IMR-90 (cell line): ENCODE measurements at regions not wholly inside any gene's neighbourhood (a gene's known extent, or its start where the extent isn't known, plus 50 kb on each side); places are given as distances from the start of the nearest gene placed in this dataset.
A peak's percentile ranks its signal among the peaks of the same experiment; 100 is the strongest.

Experiments used
- ATAC-seq: fragments of 200-7000 bp; cut with Tn5 transposase; 2 replicates; pipeline ENCODE4 v1.9.1; 2020; ENCODE audit warnings: low read depth, mild to moderate bottlenecking, moderate library complexity
- BruUV-seq: library from RNA; stranded (reverse); fragments of 400-500 nt; replicated peaks from 2 replicates; lab custom pipeline; 2021; lab: Mats Ljungman, UMichigan
- CTCF ChIA-PET: fragments of 300-600 bp; formaldehyde crosslinking; extraction: SDS; loops from one replicate; lab custom pipeline; 2021; ENCODE audit warnings: antibody characterized with exemption; lab: Yijun Ruan, JAX
- POLR2A ChIA-PET: fragments of 300-600 bp; sonication (Branson Sonifier 250); formaldehyde crosslinking; loops from one replicate; lab custom pipeline; 2022; ENCODE audit warnings: antibody characterized with exemption; ENCODE audit not compliant: unreplicated experiment; lab: Charles Lee
- DNase-seq: peaks from one replicate; pipeline ENCODE4 v3.0.0; 2013
- H2AFZ ChIP-seq: replicated peaks from 2 replicates; pipeline ENCODE3; 2013; ENCODE audit warnings: low read length, mild to moderate bottlenecking; ENCODE audit not compliant: poor library complexity
- H2AK5ac ChIP-seq: 2 replicates; pipeline ENCODE4 v1.6.1; 2013; ENCODE audit warnings: low read depth, low read length, inconsistent platforms
- H2AK9ac ChIP-seq: replicated peaks from 2 replicates; pipeline ENCODE3; 2013; ENCODE audit warnings: mild to moderate bottlenecking, low read depth, low read length, moderate library complexity; ENCODE audit not compliant: poor library complexity
- H2BK120ac ChIP-seq: 2 replicates; pipeline ENCODE4 v1.6.1; 2013; ENCODE audit warnings: low read depth, low read length, inconsistent platforms
- H2BK15ac ChIP-seq: 3 replicates; pipeline ENCODE4 v1.6.1; 2013; ENCODE audit warnings: low read depth, low read length, inconsistent platforms
- H2BK20ac ChIP-seq: 2 replicates; pipeline ENCODE4 v1.6.1; 2013; ENCODE audit warnings: low read depth, mild to moderate bottlenecking, inconsistent platforms, low read length, moderate library complexity
- H2BK5ac ChIP-seq: 2 replicates; pipeline ENCODE4 v1.6.1; 2013; ENCODE audit warnings: mild to moderate bottlenecking, low read depth, low read length, inconsistent platforms; ENCODE audit not compliant: poor library complexity, severe bottlenecking
- H3K14ac ChIP-seq: replicated peaks from 2 replicates; pipeline ENCODE4 v1.6.1; 2013; ENCODE audit warnings: low read depth, low read length, inconsistent platforms
- H3K18ac ChIP-seq: 2 replicates; pipeline ENCODE4 v1.6.1; 2013; ENCODE audit warnings: low read depth, low read length, control low read depth
- H3K23ac ChIP-seq: 2 replicates; pipeline ENCODE4 v1.6.1; 2013; ENCODE audit warnings: low read depth, low read length, inconsistent platforms
- H3K27ac ChIP-seq: 2 replicates; pipeline ENCODE4 v1.5.1; 2013; ENCODE audit warnings: mild to moderate bottlenecking, control low read depth, low read length; ENCODE audit not compliant: insufficient read depth
- H3K27me3 ChIP-seq: 2 replicates; pipeline ENCODE4 v1.6.1; 2013; ENCODE audit warnings: low read length; ENCODE audit not compliant: control insufficient read depth, insufficient read depth
- H3K36me3 ChIP-seq: 2 replicates; pipeline ENCODE4 v1.6.1; 2013; ENCODE audit warnings: low read length, mixed read lengths; ENCODE audit not compliant: control insufficient read depth, insufficient read depth
- H3K4ac ChIP-seq: 2 replicates; pipeline ENCODE4 v1.6.1; 2013; ENCODE audit warnings: low read depth, low read length, inconsistent platforms
- H3K4me1 ChIP-seq: 2 replicates; pipeline ENCODE4 v1.6.1; 2013; ENCODE audit warnings: low read length, mixed read lengths; ENCODE audit not compliant: control insufficient read depth, insufficient read depth
- H3K4me2 ChIP-seq: 2 replicates; pipeline ENCODE4 v1.6.1; 2013; ENCODE audit warnings: low read depth, mild to moderate bottlenecking, control low read depth, low read length, moderate library complexity
- H3K4me3 ChIP-seq: 2 replicates; pipeline ENCODE4 v1.5.1; 2013; ENCODE audit warnings: low read depth, mild to moderate bottlenecking, control low read depth, low read length, moderate library complexity; ENCODE audit not compliant: insufficient read depth
- H3K56ac ChIP-seq: 2 replicates; pipeline ENCODE4 v1.6.1; 2013; ENCODE audit warnings: low read length, inconsistent platforms; ENCODE audit not compliant: insufficient read depth; ENCODE audit errors: extremely low read depth
- H3K79me1 ChIP-seq, 2 experiments: 2 replicates each; pipeline ENCODE4 v1.6.1; 2013; ENCODE audit warnings: low read length in 2 of 2, inconsistent platforms in 1 of 2, low read depth in 1 of 2
- H3K9ac ChIP-seq: 2 replicates; pipeline ENCODE4 v1.6.1; 2013; ENCODE audit warnings: low read depth, low read length, control low read depth
- H3K9me1 ChIP-seq: 2 replicates; pipeline ENCODE4 v1.6.1; 2013; ENCODE audit warnings: low read length, inconsistent platforms; ENCODE audit not compliant: insufficient read depth
- H3K9me3 ChIP-seq: 2 replicates; pipeline ENCODE4 v1.6.1; 2013; ENCODE audit warnings: low read length; ENCODE audit not compliant: control insufficient read depth, insufficient read depth
- H4K20me1 ChIP-seq: 2 replicates; pipeline ENCODE4 v1.6.1; 2013; ENCODE audit warnings: low read length, inconsistent platforms; ENCODE audit not compliant: insufficient read depth
- H4K5ac ChIP-seq: 2 replicates; pipeline ENCODE4 v1.6.1; 2013; ENCODE audit warnings: mild to moderate bottlenecking, low read depth, low read length, control low read depth
- H4K8ac ChIP-seq, 2 experiments: 2 replicates each; pipeline ENCODE4 v1.6.1; 2013; ENCODE audit warnings: low read depth in 2 of 2, low read length in 2 of 2, control low read depth in 1 of 2, inconsistent platforms in 1 of 2
- H4K91ac ChIP-seq: 2 replicates; pipeline ENCODE4 v1.6.1; 2013; ENCODE audit warnings: low read depth, low read length, inconsistent platforms; ENCODE audit not compliant: insufficient read depth
- BHLHE40 ChIP-seq: fragments of 150-350 bp; IDR thresholded peaks from 2 replicates; pipeline ENCODE4 v1.6.1; 2016; ENCODE audit warnings: mild to moderate bottlenecking, low read depth, low read length
- CEBPB ChIP-seq: IDR thresholded peaks from 2 replicates; pipeline ENCODE4 v1.6.1; 2012; ENCODE audit warnings: low read depth, low read length, improper control_type of control experiment
- CHD1 ChIP-seq: IDR thresholded peaks from 2 replicates; pipeline ENCODE4 v1.6.1; 2012; ENCODE audit warnings: low read depth, low read length, improper control_type of control experiment
- FOS ChIP-seq: fragments of 150-350 bp; IDR thresholded peaks from 2 replicates; pipeline ENCODE4 v1.6.1; 2016; ENCODE audit warnings: low read depth, low read length
- MAFK ChIP-seq: IDR thresholded peaks from 2 replicates; pipeline ENCODE4 v1.6.1; 2012; ENCODE audit warnings: low read depth, low read length, improper control_type of control experiment
- MAZ ChIP-seq: IDR thresholded peaks from 2 replicates; pipeline ENCODE4 v1.6.1; 2012; ENCODE audit warnings: low read depth, mild to moderate bottlenecking, low read length, improper control_type of control experiment, moderate library complexity, borderline replicate concordance
- MXI1 ChIP-seq: IDR thresholded peaks from 2 replicates; pipeline ENCODE4 v1.6.1; 2012; ENCODE audit warnings: low read depth, mild to moderate bottlenecking, low read length, moderate library complexity, borderline replicate concordance
- POLR2A ChIP-seq: IDR thresholded peaks from 2 replicates; pipeline ENCODE4 v1.6.1; 2012; ENCODE audit warnings: mild to moderate bottlenecking, low read depth, low read length
- RAD21 ChIP-seq: IDR thresholded peaks from 2 replicates; pipeline ENCODE4 v1.6.1; 2012; ENCODE audit warnings: low read length, improper control_type of control experiment
- RCOR1 ChIP-seq: IDR thresholded peaks from 2 replicates; pipeline ENCODE4 v1.6.1; 2012; ENCODE audit warnings: mild to moderate bottlenecking, low read length, improper control_type of control experiment; ENCODE audit not compliant: insufficient replicate concordance
- RFX5 ChIP-seq: IDR thresholded peaks from 2 replicates; pipeline ENCODE4 v1.8.0; 2012; ENCODE audit warnings: low read depth, mild to moderate bottlenecking, low read length, moderate library complexity
- SMC3 ChIP-seq: fragments of 150-350 bp; IDR thresholded peaks from 2 replicates; pipeline ENCODE4 v1.6.1; 2016; ENCODE audit warnings: low read depth, mild to moderate bottlenecking, antibody characterized with exemption, low read length, moderate library complexity
- WGBS, 2 experiments: methylation state at CpG; one replicate each; pipeline versions ENCODE4 v1.1.5 to v1.1.7; 2013; ENCODE audit warnings: missing lambda C conversion rate in 2 of 2; ENCODE audit not compliant: insufficient read length in 1 of 2; ENCODE audit errors: extremely low coverage in 2 of 2; 5-methylcytosine and 5-hydroxymethylcytosine counted together
- dilution Hi-C: fragments of 300-500 bp; cut with HindIII; formaldehyde crosslinking; loops from one replicate; pipeline ENCODE4 v1.14.3; 2018; ENCODE audit warnings: low sequenced_read_pairs; ENCODE audit not compliant: unreplicated experiment
- in situ Hi-C: fragments of 300-500 bp; cut with MboI; formaldehyde crosslinking; loops from 3 replicates; pipeline ENCODE4 v1.14.3; 2019; ENCODE audit warnings: low sequenced_read_pairs, inconsistent platforms, mixed read lengths
- intact Hi-C: fragments of 100-400 bp; cut with micrococcal nuclease; formaldehyde crosslinking; loops from 2 replicates; pipeline ENCODE4 v1.10.0; 2022
- TF ChIP-seq, protein P1 (sequence below): fragments of 150-350 bp; IDR thresholded peaks from 2 replicates; pipeline ENCODE4 v1.6.1; 2017; ENCODE audit warnings: mild to moderate bottlenecking, antibody characterized with exemption, low read length, low read depth
- TF ChIP-seq, protein P2 (sequence below): conservative IDR thresholded peaks from 2 replicates; pipeline ENCODE4 v1.5.1; 2012; ENCODE audit warnings: mild to moderate bottlenecking, low read depth, low read length, improper control_type of control experiment

DNA sequence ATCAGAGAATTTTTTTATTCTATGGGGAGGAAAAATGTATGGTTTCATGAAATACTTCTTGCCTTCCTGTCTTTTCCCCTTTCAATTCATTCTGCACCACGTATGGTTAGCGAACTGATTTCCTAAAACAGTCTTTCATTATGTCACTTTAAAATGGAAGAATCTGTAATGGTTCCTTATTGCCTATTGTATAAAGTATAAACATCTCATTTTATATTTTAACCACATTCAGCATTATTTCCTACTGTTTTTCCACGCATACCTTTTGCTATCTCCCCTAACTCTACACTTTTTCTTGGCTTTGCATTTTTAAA lies 232.3 kb upstream of the B3GALT2 start:
- CTCF ChIA-PET, result no interaction called here

More for the DNA sequence above, 232.3 kb upstream of the B3GALT2 start:
- Histone ChIP-seq H3K4me1 (peaks cover 1% of the 10 kb centered on the region; the same call in 1 of the 2 replicates), H3K4me2 (peak overlapping the region; percentile 95), H2BK5ac (no peak overlapping the region), H3K56ac (no peak overlapping the region), H3K9me3 (no peaks in the 10 kb centered on the region), H3K4ac (no peak overlapping the region), H3K27me3 (no peaks in the 10 kb centered on the region), H2AK9ac (no peak overlapping the region), H3K9me1 (no peaks in the 10 kb centered on the region), H3K36me3 (no peaks in the 10 kb centered on the region), H4K5ac (0 out of 2 replicates have a peak overlapping the region, but pooled peaks have one; percentile 22), H3K4me3 (peak overlapping the region; percentile 25; the same call in 1 of the 2 replicates), H2AFZ (no peak overlapping the region), H3K14ac (no peak overlapping the region), H4K8ac (no peak overlapping the region), H2AK5ac (no peak overlapping the region), H3K18ac (0 out of 2 replicates have a peak overlapping the region, but pooled peaks have one; percentile 32), H3K9ac (peak overlapping the region; percentile 63), H3K23ac (no peak overlapping the region), H4K20me1 (no peaks in the 10 kb centered on the region), H2BK20ac (no peak overlapping the region), H3K79me1 (no peaks in the 10 kb centered on the region), H3K27ac (no peak overlapping the region; the same call in 1 of the 2 replicates), H2BK120ac (no peak overlapping the region), H2BK15ac (no peak overlapping the region), H4K91ac (no peak overlapping the region)
- dilution Hi-C loops, result no loop called here
- intact Hi-C loops, result no loop called here
- in situ Hi-C loops, result no loop called here
- no peak for DNase-seq
- ATAC-seq, result no peak; the same call in 1 of the 2 replicates
- WGBS, 2 experiments, result no CpG with 5 or more reads among the region's 3 CpGs
- BruUV-seq, result no TSS peak
- POLR2A ChIA-PET, result no interaction called here
- TF ChIP-seq MAFK (no peak), RAD21 (no peak), MAZ (no peak), CEBPB (no peak), MXI1 (no peak), RFX5 (no peak), BHLHE40 (no peak), POLR2A (no peak), FOS (no peak), SMC3 (no peak), CHD1 (no peak), RCOR1 (no peak)
- TF ChIP-seq, protein P1, sequence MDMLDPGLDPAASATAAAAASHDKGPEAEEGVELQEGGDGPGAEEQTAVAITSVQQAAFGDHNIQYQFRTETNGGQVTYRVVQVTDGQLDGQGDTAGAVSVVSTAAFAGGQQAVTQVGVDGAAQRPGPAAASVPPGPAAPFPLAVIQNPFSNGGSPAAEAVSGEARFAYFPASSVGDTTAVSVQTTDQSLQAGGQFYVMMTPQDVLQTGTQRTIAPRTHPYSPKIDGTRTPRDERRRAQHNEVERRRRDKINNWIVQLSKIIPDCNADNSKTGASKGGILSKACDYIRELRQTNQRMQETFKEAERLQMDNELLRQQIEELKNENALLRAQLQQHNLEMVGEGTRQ, result no peak
- TF ChIP-seq, protein P2, sequence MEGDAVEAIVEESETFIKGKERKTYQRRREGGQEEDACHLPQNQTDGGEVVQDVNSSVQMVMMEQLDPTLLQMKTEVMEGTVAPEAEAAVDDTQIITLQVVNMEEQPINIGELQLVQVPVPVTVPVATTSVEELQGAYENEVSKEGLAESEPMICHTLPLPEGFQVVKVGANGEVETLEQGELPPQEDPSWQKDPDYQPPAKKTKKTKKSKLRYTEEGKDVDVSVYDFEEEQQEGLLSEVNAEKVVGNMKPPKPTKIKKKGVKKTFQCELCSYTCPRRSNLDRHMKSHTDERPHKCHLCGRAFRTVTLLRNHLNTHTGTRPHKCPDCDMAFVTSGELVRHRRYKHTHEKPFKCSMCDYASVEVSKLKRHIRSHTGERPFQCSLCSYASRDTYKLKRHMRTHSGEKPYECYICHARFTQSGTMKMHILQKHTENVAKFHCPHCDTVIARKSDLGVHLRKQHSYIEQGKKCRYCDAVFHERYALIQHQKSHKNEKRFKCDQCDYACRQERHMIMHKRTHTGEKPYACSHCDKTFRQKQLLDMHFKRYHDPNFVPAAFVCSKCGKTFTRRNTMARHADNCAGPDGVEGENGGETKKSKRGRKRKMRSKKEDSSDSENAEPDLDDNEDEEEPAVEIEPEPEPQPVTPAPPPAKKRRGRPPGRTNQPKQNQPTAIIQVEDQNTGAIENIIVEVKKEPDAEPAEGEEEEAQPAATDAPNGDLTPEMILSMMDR, result no peak
